ENCODE measurements at regions not wholly inside any gene's neighbourhood (a gene's known extent, or its start where the extent isn't known, plus 50 kb on each side); places are given as distances from the start of the nearest gene placed in this dataset.
"Not testable (repeated sequence)": the region's sequence is repeated elsewhere in the genome, so short reads cannot be mapped to it uniquely, and the experiment has no call there.

DNA sequence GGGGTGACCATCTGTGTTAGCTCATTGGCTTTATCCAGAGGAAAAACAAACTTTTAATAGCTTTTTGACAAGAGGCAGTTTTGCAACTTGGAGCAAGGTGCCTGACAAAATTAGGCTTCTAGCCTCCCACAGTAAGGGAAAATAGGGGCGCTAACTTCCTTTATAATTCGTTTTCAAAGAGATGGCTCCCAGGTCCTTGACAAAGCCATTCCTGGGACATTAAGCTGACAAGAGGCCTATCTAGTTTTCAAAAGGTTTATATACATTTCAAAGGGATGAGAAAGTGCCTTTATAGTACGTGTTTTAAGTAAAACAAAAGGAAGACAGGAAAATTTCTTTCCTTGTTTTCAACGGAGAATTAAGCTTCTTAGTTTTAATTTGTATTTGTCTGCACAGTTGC is 159.4 kb upstream of the GCFC2 start:
- H3K4me1 Mint-ChIP-seq: no peaks in the 10 kb centered on the region
- no peaks in the 10 kb centered on the region for H3K27me3 Mint-ChIP-seq
- H3K4me3 Mint-ChIP-seq: no peak overlapping the region
- H3K36me3 Mint-ChIP-seq (ENCODE audit: low read depth): no peaks in the 10 kb centered on the region
- H3K9me3 Mint-ChIP-seq: peaks cover 7% of the 10 kb centered on the region
- ATAC-seq (replicated peaks): no peak
- no peak overlapping the region for H3K27ac Mint-ChIP-seq

DNA sequence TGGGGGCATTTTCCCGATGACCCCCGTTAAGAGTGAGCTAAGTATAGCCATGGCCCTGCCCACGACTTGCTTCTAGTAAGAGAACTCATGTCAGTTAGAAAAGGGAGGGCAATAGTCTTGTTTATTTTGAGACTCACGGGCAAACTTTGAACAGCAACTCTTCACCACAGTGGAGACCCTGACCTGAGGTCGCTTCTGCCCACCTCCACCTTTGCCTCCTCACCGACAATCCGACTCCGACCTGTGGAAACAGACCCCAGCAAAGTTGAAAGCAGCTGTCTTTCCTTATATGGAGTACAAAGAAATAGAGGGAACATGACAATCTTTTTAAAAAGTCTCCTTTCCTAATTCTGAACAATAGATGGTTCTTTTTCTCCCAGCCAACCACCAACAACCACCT is 155.0 kb upstream of the GCFC2 start:
- no peaks in the 10 kb centered on the region for H3K36me3 Mint-ChIP-seq (ENCODE audit: low read depth)
- no peak for ATAC-seq (replicated peaks)
- no peaks in the 10 kb centered on the region for H3K27me3 Mint-ChIP-seq
- H3K9me3 Mint-ChIP-seq: no peaks in the 10 kb centered on the region
- no peaks in the 10 kb centered on the region for H3K4me1 Mint-ChIP-seq
- H3K27ac Mint-ChIP-seq: no peak overlapping the region
- H3K4me3 Mint-ChIP-seq: no peak overlapping the region

DNA sequence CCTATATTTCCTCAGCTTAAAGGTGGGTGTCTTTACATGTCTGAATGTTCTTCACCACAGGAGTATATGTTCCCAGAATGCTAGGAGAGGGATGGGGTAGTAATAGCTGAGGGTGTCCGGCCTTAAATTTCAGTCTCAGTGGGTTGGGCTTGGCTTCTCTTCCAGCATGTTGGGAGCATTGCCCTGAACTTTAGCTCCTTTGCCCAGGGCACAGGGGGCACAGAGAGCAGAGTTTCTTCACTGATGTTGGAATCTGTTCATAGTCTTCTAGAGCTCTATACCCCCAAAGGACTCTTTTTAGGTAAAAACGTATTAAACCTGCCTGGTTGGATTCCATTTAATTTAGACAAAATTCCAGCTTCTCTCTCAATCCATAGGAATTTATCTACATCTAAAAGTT is 154.4 kb upstream of the GCFC2 start:
- Mint-ChIP-seq H3K36me3 (ENCODE audit: low read depth) (no peaks in the 10 kb centered on the region), H3K4me3 (no peak overlapping the region), H3K9me3 (no peaks in the 10 kb centered on the region), H3K4me1 (no peaks in the 10 kb centered on the region), H3K27ac (no peak overlapping the region), H3K27me3 (no peaks in the 10 kb centered on the region)
- ATAC-seq (replicated peaks): no peak

DNA sequence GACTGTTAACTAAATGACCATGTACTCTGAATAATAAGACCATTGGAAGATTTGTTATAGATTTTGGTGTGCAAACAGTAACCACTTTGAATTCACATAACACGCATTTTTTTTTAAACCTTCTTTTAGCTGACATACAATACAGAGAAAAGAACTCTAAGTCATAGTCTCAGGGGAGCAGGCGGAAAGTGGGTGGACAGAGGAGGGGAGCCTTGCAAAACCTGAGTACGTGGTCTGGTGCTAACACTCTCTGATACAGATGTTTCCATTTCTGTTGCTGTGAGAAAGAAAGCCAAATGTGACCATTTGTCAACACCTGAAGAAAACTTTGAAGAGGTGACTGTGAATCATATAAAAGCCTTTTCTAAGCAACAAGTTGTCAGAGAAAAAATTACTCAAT is 151.8 kb upstream of the GCFC2 start:
- no peaks in the 10 kb centered on the region for H3K9me3 Mint-ChIP-seq
- H3K4me1 Mint-ChIP-seq: no peaks in the 10 kb centered on the region
- no peak overlapping the region for H3K4me3 Mint-ChIP-seq
- H3K36me3 Mint-ChIP-seq (ENCODE audit: low read depth): no peaks in the 10 kb centered on the region
- H3K27ac Mint-ChIP-seq: no peak overlapping the region
- no peaks in the 10 kb centered on the region for H3K27me3 Mint-ChIP-seq
- no peak for ATAC-seq (replicated peaks)

DNA sequence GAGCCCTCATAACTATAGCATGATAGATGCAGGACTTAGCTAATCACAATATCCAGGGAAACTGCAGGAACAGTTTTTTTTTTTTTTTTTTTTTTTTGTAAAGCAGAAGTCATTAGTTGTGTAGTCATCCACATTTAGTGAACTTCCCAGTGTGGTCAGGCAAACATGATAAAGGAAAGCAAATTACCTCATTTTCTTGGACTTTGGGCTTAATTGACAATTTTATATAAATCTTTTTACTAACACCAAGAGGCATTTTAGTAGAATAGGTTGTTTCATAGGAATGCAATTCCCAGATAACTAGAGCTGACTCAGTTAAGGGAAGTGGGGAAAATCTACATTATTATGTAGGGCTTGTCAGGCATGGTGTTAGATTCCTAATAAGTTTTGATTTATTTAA is 142.7 kb upstream of the GCFC2 start:
- Mint-ChIP-seq H3K9me3 (peaks cover 10% of the 10 kb centered on the region), H3K27ac (no peak overlapping the region), H3K4me3 (no peak overlapping the region), H3K4me1 (no peaks in the 10 kb centered on the region), H3K36me3 (ENCODE audit: low read depth) (no peaks in the 10 kb centered on the region), H3K27me3 (peaks cover 4% of the 10 kb centered on the region)
- ATAC-seq (replicated peaks): no peak

DNA sequence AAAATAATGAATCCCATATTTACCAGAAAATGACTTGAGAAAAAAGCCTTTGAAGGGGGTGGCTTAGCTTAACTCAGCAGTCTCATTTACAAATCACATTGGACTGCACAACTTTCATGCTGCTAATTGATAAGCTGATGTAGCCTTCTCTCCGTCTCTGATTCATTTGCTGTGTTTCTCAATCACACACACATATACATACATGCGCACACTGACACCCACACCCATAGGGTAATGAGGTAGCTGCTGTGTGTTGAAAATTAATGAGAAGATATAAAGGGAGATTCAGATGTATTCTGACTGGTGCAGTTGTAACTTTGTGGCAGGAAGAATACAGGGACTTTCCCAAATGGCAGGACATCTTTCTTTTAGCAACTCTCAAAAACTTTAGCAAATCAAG is 141.9 kb upstream of the GCFC2 start:
- no peak for ATAC-seq (replicated peaks)
- Mint-ChIP-seq H3K27me3 (peaks cover 4% of the 10 kb centered on the region), H3K4me3 (no peak overlapping the region), H3K4me1 (no peaks in the 10 kb centered on the region), H3K36me3 (ENCODE audit: low read depth) (no peaks in the 10 kb centered on the region), H3K9me3 (peaks cover 10% of the 10 kb centered on the region), H3K27ac (no peak overlapping the region)

DNA sequence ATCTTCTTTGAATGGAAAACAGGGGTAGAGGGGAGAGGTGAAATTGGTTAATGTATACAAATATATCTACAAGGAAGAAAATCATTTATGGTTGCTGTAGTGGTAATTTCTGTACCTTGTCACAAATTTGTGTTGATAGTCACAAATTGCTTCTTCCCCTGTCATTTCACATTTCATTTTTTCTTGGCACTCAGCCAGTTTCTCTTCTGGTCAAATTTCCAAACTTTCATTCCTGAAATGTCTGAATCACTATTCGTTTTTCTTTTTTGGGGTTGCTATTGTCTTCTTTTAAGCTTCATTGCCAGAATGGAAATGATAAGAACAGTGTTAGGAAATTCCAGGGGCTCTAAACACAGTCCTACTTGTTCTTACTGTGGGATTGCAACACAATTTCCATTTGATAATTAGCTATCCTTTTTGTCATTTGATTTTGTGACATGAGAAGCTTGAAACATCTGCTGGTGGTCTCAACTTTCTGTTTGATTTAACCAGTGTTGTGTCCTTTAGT is 136.0 kb upstream of the GCFC2 start:
- Mint-ChIP-seq H3K36me3 (ENCODE audit: low read depth) (no peaks in the 10 kb centered on the region), H3K4me3 (no peak overlapping the region), H3K27me3 (peaks cover 4% of the 10 kb centered on the region), H3K27ac (no peak overlapping the region), H3K4me1 (no peaks in the 10 kb centered on the region), H3K9me3 (no peaks in the 10 kb centered on the region)
- no peak for ATAC-seq (replicated peaks)

DNA sequence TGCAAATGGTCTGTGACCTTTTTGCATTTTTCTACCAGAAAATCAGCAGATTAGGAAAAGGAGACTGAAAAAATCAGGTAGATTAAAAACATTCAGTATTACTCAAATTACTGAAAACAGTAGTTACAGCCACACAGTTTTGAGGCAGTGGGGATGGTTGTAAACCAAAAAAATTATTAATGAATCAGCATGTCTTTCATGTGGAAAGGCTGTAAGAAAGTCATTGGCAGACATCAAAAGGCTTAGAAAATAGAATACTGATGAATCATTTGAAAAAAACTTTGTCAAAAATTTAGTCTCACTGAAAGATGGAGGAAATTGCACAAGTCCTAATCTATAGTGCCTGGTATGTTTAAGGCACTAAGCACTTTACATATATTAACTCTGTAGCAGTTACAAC is 133.9 kb upstream of the GCFC2 start:
- H3K36me3 Mint-ChIP-seq (ENCODE audit: low read depth): no peaks in the 10 kb centered on the region
- no peak for ATAC-seq (replicated peaks)
- no peaks in the 10 kb centered on the region for H3K4me1 Mint-ChIP-seq
- peaks cover 4% of the 10 kb centered on the region for H3K27me3 Mint-ChIP-seq
- H3K9me3 Mint-ChIP-seq: no peaks in the 10 kb centered on the region
- no peak overlapping the region for H3K27ac Mint-ChIP-seq
- no peak overlapping the region for H3K4me3 Mint-ChIP-seq

DNA sequence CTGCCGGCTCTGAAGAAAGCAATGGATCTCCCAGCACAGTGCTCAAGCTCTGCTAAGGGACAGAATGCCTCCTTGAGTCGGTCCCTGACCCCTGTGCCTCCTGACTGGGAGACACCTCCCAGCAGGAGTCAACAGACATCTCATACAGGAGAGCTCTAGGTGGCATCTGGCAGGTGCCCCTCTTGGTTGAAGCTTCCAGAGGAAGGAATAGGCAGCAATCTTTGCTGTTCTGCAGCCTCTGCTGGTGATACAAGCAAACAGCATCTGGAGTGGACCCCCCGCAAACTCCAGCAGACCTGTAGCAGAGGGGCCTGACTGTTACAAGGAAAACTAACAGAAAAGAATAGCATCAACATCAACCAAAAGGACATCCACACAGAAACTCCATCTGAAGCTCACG is 123.9 kb upstream of the GCFC2 start:
- ATAC-seq (replicated peaks); H3K4me3 Mint-ChIP-seq; H3K4me1 Mint-ChIP-seq; H3K36me3 Mint-ChIP-seq (ENCODE audit: low read depth); H3K27ac Mint-ChIP-seq; H3K27me3 Mint-ChIP-seq: not testable (repeated sequence)
- H3K9me3 Mint-ChIP-seq: peaks cover 12% of the 10 kb centered on the region

DNA sequence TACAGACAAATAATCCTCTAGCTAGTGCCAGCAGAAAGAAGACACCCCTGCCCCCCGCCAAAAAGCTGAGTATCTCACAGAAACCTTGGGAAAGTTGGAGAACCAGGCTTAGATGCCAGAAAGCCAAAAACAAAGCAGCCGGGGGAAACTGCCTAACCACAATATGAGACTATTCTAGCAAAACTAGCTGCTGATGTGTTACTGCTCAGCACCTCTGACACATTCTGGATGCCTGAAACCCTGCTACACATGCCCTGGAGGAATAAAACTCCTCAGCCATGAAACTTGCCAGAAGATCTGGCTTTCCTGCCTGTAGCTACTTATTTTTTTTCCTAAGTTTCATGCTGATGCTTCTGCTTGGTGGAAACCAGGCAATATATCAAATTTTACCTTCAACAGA is 122.7 kb upstream of the GCFC2 start:
- peaks cover 12% of the 10 kb centered on the region for H3K9me3 Mint-ChIP-seq
- no peaks in the 10 kb centered on the region for H3K36me3 Mint-ChIP-seq (ENCODE audit: low read depth)
- H3K27ac Mint-ChIP-seq: no peak overlapping the region
- H3K4me3 Mint-ChIP-seq: no peak overlapping the region
- H3K27me3 Mint-ChIP-seq: peaks cover 4% of the 10 kb centered on the region
- ATAC-seq (replicated peaks): no peak
- no peaks in the 10 kb centered on the region for H3K4me1 Mint-ChIP-seq

DNA sequence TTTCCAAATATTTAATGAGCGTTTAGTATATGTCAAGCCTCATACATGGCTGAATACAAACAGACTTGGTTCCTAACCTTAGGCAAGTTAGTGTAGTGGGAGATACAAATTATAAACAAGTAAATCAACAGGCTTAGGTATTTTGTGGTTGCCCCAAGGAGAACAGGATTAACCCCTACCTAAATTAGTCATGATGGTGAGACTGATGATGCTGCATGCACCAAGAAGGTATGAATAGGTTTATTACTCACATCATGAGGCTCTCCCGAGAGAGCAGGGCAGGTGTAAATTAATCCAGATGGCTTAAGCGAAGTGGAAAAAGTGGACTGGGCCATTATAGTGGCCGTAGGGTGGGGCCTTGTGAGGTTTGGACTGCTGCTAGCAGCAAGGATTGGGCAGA is 118.1 kb upstream of the GCFC2 start:
- ATAC-seq (replicated peaks): no peak
- peaks cover 14% of the 10 kb centered on the region for H3K9me3 Mint-ChIP-seq
- H3K4me1 Mint-ChIP-seq: no peaks in the 10 kb centered on the region
- H3K36me3 Mint-ChIP-seq (ENCODE audit: low read depth): no peaks in the 10 kb centered on the region
- no peak overlapping the region for H3K4me3 Mint-ChIP-seq
- no peaks in the 10 kb centered on the region for H3K27me3 Mint-ChIP-seq
- H3K27ac Mint-ChIP-seq: no peak overlapping the region

DNA sequence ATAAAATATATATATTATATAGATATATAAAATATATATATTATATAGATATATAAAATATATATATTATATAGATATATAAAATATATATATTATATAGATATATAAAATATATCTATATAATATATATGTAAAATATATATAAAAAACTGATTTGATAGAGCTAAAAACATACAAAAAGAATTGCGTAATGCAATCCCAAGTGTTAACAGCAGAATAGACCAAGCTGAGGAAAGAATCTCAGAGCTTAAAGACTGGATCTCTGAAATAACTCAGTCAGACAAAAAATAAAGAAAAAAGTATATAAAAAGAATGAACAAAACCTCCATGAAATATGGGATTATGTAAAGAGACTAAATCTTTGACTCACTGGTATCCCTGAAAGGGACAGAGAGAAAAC is 112.8 kb upstream of the GCFC2 start:
- not testable (repeated sequence) for H3K4me1 Mint-ChIP-seq; H3K27me3 Mint-ChIP-seq; ATAC-seq (replicated peaks); H3K27ac Mint-ChIP-seq; H3K4me3 Mint-ChIP-seq; H3K36me3 Mint-ChIP-seq (ENCODE audit: low read depth)
- H3K9me3 Mint-ChIP-seq: peaks cover 14% of the 10 kb centered on the region

DNA sequence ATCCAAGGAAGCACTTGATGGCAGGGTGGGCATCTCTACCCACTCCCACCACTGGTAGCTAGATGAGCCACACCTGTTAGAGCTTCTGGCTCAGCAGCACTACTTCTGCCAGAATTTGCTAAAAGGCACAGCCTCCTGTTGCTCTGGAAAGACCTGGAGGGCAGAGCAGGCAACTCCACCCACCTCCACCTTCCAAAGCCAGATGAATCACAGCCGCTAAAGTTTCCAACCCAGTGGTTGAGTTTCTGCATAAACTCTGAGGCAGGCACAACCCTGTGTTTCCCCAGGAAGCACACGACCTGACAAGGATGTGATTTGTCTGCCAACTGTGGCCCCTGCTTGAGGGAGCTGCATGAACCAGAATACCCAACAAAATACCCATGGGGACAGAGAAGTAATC is 111.6 kb upstream of the GCFC2 start:
- H3K27ac Mint-ChIP-seq: no peak overlapping the region
- H3K4me3 Mint-ChIP-seq: no peak overlapping the region
- no peaks in the 10 kb centered on the region for H3K4me1 Mint-ChIP-seq
- ATAC-seq (replicated peaks): no peak
- H3K36me3 Mint-ChIP-seq (ENCODE audit: low read depth): no peaks in the 10 kb centered on the region
- peaks cover 11% of the 10 kb centered on the region for H3K9me3 Mint-ChIP-seq
- peaks cover 7% of the 10 kb centered on the region for H3K27me3 Mint-ChIP-seq

DNA sequence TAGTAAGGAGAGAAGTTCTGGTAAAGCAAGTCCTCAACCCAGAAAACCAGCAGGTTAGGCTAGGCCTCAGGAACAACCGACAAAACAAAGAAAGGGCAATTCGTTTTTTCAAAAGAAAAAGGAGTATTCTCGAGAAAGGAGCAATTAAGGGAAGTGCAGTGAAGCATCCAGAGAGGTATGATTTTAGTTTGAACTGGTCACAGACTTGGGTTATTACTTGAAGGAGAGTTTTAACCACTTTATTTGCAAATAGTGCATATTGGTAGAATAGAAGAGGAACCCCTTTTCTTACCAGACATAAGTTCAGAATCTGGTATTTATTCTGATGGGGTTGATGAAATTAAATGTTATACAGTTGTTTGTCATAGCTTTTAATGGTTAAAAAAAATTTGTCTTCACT is 110.0 kb upstream of the GCFC2 start:
- Mint-ChIP-seq H3K9me3 (peaks cover 10% of the 10 kb centered on the region), H3K4me1 (no peaks in the 10 kb centered on the region), H3K27ac (no peak overlapping the region), H3K27me3 (peaks cover 7% of the 10 kb centered on the region), H3K4me3 (no peak overlapping the region), H3K36me3 (ENCODE audit: low read depth) (no peaks in the 10 kb centered on the region)
- ATAC-seq (replicated peaks): no peak

DNA sequence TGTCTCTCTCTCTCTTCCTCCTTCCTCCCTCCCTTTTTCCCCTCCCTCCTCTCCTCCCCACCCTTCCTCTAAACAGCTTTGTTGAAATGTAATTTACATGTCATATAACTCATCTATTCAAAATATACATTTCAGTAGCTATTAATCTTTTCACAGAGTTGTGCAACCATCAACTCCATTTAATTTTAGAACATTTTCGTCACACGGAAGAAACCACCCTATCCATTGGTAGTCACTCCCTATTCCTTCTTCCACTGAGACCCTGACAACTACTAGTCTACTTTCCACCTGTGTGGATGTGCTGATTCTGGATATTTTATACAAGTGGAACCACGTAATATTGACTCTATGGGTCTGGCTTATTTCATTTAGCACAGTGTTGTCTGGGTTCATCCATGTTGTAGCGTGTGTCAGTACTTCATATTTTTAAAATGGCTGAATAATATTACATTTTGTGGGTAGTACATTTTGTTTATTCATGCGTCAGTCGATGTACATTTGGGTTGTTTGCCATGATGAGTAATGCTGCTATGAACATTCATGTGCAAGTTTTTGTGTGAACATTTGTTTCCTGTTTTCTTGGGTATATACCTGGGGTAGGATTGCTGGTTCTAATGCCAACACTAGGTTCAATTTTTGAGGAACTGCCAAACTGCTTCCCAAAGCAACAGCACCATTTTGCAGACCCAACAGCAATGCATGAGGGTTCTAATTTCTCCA is 100.1 kb upstream of the GCFC2 start:
- H3K4me1 Mint-ChIP-seq: no peaks in the 10 kb centered on the region
- H3K36me3 Mint-ChIP-seq (ENCODE audit: low read depth): no peaks in the 10 kb centered on the region
- peaks cover 6% of the 10 kb centered on the region for H3K27me3 Mint-ChIP-seq
- ATAC-seq (replicated peaks): no peak
- no peak overlapping the region for H3K27ac Mint-ChIP-seq
- no peak overlapping the region for H3K4me3 Mint-ChIP-seq
- no peaks in the 10 kb centered on the region for H3K9me3 Mint-ChIP-seq
